Lung microvascular endothelial cell (primary cell): ENCODE measurements at regions not wholly inside any gene's neighbourhood (a gene's known extent, or its start where the extent isn't known, plus 50 kb on each side); places are given as distances from the start of the nearest gene placed in this dataset.

Experiments
- DNase-seq, 2 donors: peaks; one replicate each; pipeline versions ENCODE4 v3.0.0 to v3.0.0-alpha.2; 2010; ENCODE audit warnings: low read depth in 2 of 2

GRCh38 chr6:21883595-21884328 is 290.2 kb downstream of the SOX4 start:
- no peak for DNase-seq

DNA sequence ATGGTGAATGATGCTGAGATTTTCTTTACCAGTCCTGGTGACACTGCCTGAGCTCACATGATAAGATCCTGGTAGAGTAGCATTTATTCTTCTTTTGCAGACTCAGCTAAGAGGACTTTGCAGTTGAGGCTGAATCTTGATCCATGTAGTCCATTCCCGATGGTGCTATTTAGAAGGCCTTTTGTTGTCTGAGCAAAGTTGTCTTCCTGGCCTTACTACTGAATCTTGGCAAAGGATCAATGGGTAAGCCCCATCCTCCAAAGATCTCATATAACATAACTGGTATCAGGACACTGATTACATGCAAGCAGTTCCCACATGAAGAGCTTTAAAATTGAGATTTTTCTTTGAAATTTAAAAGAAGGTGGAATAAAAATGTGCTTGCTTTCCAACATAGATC is 291.6 kb downstream of the SOX4 start:
- peak in 1 of 2 donors; percentile 42 for DNase-seq

DNA sequence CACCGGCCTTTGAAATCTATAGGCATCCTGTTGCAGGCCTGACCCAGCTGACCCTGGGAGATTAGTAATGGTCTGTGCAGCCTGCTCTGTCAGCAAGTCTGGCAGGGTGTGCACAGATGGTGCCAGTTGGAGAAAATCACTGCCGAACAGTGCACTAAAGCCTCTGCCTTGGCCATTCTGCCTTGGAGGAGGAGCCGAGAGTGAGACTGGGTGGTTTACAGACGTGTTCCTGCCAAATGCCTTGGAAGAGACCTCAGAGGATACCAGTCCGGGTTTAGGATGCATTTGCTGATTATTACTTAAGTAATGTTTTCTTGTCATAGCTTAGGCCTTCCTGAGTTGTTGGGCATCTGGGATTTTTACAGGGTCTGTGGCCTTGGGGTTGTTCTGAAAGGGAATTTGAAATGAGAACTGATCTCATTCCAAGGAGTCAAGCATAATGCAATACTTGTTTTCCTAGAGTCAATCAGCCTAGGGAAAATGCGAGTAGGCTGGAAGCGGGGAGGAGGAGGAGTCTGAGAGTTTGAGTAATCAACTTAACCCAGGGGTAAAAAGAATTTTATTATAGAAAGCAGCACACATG is 292.1 kb downstream of the SOX4 start:
- DNase-seq, result peak; percentile 70 to 82

DNA sequence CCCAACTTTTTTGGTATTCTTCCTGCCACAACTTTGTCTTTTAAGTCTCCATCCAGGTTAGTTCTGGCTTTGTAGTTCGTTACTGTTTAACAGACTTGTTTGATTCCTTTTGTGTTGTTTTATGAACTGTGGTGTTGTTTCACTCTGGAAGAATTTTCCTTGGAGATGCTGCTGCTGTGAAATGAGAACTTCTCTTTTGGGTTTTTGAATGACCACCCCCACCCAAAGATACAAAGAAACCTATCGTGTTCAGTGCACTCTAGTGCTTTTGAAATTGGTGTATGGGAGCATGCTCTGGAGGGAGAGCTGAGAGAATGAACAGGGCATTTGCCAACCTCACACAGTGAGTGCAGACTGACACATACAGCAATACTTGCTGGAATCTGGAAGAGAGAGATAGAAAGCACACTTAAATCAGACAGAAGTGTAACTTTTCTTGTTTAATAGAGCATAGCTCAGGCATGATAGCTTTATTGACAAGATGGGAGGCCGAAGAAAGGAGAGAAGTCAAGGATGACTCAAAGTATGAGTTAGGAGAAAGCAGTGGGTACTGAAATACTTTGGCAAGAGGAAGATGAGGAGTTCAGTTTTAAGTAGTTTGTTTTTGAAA is 293.1 kb downstream of the SOX4 start:
- DNase-seq, result peak in 1 of 2 donors; percentile 1

DNA sequence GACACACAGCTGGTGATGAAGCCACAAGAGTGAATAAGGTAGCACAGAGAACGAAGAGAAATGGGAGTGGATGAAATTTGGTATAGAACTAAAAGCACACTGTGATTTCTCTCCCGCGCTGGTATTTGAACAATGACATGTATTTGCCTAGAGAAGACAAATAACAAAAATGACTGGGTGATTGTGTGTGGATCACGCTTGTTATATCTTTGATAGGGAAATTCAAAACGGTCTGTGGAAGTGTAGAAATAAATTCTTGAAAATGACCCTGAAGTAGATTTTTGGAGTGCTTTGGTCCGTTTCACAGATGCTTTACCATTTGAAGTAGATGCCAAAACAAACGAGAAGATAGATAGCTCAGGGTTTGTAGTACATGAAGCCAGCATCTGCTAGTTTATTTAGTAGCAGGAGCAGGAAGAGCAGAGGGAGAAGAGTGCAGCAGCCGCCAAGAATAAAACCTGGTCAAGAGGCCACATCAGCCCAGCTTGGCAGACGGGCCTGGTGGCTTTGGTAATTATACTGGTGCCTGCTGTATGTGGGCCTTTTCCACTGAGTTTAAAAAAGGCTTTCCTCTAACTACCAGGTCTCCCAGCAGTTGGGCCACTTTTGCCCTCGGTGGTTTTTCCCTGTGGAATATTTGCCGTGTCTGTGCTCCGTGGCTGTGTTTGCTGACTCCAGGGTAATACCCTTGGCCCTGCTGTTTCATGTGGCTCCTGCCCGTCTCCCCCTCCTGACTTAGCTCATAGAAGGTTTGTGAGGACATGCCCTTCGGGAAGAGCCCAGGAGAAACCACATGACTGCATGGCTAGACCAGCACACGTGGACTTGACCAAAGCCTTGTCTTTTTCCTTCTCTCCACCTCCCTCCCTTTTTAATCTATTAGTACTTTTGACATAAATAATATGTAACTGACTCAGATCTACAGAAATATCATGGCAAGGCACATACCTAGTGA is 294.0 kb downstream of the SOX4 start:
- DNase-seq, result peak; percentile 14 to 47

DNA sequence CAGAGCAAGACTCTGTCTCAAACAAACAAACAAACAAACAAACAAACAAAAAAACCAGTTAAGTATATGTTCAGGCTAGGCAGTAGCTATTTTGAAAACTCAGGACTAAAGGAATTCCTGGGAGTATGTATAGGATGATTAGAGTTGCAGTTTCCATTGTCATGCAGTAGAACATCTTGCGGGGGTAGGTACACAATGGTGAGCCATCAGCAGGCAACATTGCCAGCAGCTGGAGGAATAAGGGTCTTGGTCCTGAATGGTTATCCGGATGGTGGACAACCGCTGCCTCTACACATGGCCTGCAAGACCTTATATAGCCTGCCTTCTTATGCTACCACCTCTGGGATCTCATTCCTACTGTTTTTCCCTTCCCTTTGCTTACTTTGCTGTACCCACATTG is 297.5 kb downstream of the SOX4 start:
- no peak for DNase-seq

- no peak for DNase-seq
Observed at GRCh38 chr6:21893793-21894192, 300.2 kb downstream of the SOX4 start.

GRCh38 chr6:21895555-21895954 is 302.0 kb downstream of the SOX4 start:
- no peak for DNase-seq

- DNase-seq, result no peak
Observed at GRCh38 chr6:21898107-21898796, 304.7 kb downstream of the SOX4 start.

DNA sequence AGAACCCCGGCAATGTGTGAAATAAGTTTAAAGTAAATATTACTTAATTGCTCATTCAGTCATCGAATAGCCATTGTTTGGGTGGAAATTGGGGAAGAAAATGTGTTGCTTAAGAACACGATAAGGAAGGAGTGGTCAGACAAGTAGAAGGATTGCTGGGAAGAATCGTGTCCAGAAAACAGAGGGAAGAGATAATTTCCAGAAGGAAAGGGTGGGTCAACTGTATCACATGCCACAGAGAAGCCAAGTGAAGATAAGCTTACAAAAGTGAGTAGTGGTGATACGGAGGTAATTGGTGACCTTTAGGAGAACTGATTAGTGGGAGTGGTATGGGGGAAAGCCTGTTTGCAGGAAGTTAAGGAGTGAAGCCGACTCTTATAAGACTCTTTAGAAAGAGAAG is 306.2 kb downstream of the SOX4 start:
- DNase-seq, result no peak

GRCh38 chr6:21900730-21901129 is 307.2 kb downstream of the SOX4 start:
- peak in 1 of 2 donors; percentile 62 for DNase-seq

- no peak for DNase-seq
Observed at GRCh38 chr6:21902628-21903169, 309.1 kb downstream of the SOX4 start.

DNA sequence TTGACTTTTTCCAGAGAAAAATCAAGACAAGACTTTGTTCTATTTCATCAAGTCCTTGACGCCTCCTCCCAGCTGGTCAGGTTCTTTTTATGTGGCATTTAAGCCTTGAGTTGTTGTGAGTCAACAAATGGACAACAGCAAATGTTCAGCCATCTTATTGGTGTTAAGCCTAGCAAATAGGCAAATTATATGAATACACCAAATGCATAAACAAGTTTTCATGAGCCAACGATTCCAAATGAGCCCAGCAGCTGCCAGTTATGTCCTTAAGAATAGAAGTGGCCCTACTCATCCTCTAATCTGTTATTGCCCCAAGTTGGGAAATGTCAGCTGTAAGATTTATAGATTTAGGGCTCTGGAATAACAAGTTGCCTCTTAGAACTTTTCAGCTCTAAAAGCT is 312.0 kb downstream of the SOX4 start:
- DNase-seq, result no peak

- no peak for DNase-seq
Observed at GRCh38 chr6:21906826-21907225, 313.3 kb downstream of the SOX4 start.

DNA sequence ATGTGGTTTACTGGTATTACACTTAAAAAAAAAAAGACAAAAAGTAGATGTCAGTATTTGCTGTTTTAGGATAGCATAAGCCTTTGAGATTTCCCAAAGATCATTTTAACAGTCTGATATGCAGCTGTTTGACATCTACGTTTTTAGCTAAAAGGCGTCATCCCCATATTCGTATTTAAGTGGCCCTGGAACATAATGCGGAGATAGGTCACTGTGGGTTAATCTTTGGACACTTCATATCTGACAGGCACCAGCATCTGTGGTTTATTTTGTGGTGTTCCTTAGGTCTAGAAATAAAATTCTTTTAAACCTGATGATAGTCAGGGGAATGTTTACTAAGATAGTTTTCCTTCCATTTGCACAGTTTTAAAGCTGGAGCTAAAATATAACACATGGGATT is 313.7 kb downstream of the SOX4 start:
- no peak for DNase-seq

- no peak for DNase-seq
Observed at GRCh38 chr6:21908161-21908848, 314.8 kb downstream of the SOX4 start.

- DNase-seq, result no peak
Observed at GRCh38 chr6:21909321-21909720, 315.8 kb downstream of the SOX4 start.

- DNase-seq, result no peak
Observed at GRCh38 chr6:21911208-21911607, 317.7 kb downstream of the SOX4 start.

DNA sequence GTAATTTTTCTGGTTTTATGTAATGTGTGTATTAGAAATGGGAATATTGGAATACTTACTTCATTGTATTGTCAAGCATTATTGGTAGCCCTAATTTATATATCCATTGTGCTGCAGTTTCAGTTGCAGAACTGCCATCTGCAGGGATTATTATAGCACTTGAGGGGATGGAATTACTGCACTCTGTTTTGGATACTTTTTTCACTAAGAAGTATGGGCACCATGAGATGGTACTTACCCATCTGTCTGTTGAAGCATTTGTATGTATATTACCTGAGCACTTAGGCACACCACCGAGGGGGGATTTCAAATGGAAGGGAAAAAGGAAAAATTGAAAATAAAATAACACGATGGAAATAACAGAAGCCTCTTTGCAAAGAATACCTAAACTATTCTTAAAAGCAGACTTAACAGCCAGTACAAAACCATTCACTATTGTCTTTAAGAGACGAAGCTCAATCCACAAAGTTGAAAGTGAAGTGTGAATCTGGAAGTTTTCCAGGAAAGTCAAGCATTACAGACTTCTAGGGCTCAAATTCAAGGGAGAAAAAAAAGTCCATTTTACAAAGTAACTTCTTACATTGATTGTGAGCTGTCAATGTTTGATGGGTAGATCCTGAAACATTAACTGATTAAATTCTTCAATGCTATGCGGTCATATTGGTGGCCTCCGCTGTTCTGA is 318.7 kb downstream of the SOX4 start:
- no peak for DNase-seq
